Kidney tubule cell (primary cell): ENCODE measurements at regions not wholly inside any gene's neighbourhood (a gene's known extent, or its start where the extent isn't known, plus 50 kb on each side); places are given as distances from the start of the nearest gene placed in this dataset.
"Not testable (repeated sequence)": the region's sequence is repeated elsewhere in the genome, so short reads cannot be mapped to it uniquely, and the experiment has no call there.

Experiments used
- DNase-seq: peaks from one replicate; pipeline ENCODE4 v3.0.0-alpha.2; 2018; ENCODE audit warnings: low spot score

DNA sequence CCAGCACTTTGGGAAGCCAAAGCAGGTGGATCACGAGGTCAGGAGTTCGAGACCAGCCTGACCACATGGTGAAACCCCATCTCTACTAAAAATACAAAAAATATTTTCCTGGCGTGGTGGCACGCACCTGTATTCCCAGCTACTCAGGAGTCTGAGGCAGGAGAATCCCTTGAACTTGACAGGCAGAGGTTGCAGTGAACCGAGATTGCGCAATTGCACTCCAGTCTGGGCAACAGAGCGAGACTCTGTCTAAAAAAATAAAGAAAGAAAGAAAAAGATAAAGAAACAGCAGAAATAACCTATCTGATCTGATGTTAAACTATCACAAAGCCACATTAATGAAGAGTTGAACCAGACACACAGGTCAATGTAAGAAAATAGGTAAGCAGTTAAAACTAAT is 696.2 kb upstream of the SALL3 start:
- not testable (repeated sequence) for DNase-seq

- DNase-seq = no peak
These were observed 686.8 kb upstream of the SALL3 start for GRCh38 chr18:78292618-78293380.

GRCh38 chr18:78293540-78293939 is 686.1 kb upstream of the SALL3 start:
- DNase-seq = no peak

- DNase-seq = peak; percentile 53
These were observed 685.6 kb upstream of the SALL3 start for GRCh38 chr18:78293940-78294541.

GRCh38 chr18:78295262-78295661 is 684.4 kb upstream of the SALL3 start:
- no peak for DNase-seq

DNA sequence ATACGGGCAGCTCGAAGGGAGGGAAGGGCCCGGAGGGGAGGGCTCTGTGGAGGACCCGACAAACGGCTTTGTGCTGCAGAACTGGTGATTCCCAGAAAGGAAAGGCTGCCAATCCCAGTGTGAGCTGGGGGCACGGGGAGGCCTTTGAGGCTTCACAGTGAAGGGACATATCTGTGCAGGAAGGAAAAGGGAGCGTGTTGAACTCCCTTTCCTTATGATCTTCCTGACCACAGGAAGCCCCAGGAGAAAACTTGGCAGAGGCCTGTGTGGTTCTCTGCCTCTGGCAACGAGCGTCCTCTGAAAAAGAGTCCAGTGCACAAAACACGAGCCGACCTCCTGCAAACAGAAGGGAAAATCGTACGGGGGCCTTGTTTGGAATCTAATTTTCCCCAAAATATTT is 683.5 kb upstream of the SALL3 start:
- no peak for DNase-seq

DNA sequence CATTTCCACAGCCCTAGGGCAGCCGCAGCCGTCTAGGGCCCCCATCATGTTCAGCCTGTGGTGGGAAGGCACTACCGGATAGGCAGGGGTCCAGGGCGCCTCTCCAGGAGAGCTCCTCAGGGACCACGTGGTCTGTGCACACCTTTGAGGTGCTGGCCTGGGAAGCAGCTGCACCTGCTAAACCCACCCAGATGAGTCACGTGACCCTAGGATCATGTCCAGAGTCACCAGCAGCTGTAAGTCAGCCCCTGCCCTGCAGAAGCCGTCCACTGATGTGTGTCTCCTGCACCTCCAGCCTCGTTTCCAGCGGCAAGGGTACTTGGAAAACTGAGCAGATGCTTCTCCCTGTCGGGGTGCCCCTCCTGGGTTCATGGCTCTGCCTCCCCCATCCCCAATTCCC is 682.6 kb upstream of the SALL3 start:
- DNase-seq = no peak

GRCh38 chr18:78303519-78304191 is 676.0 kb upstream of the SALL3 start:
- peak; percentile 6 for DNase-seq

DNA sequence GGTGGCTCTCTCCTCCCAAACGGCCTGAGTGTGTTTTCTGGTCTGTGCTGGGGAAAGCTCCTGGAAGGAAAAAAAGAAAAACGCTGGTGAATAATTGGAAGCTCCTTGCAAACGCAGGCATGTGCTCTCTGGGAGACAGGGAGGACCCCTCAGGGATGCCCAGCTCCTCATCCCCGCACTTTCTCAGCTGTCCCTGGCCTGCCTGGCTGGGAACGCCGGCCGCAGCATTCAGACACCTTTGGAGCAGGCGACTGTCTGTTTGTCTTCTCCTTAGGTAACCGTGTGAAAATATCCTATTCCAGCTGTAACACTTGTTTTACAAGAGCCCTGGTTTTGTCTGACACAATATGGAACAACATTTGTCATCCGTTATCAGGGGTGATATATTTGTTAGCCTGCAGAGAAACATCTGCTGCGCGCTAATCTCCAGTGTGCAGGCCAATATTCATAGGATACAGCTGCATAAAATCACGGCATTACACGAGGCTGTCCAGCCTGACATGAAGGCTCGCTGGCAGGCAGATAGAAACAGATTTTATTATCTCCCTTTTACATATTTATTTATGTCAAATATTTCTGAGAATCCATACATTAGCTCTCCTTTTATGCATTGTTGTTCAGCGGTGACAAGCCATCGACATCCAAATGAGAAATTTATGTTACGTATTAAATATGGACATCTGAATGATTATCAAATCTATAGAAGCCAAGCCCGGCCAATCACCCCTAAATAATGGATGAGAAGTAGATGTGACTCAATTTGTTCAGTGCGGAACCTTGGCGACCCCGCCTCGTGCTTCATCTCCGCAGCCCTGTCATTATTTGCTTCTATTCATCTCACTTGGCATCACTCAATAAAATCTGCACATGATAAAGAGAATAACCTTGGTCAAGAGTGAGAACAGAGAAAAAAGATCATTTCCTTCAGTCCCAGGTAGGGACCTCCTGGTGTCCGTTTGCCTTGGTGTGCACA is 675.1 kb upstream of the SALL3 start:
- no peak for DNase-seq

GRCh38 chr18:78305789-78306188 is 673.8 kb upstream of the SALL3 start:
- DNase-seq = no peak

- no peak for DNase-seq
These were observed 670.3 kb upstream of the SALL3 start for GRCh38 chr18:78309307-78309706.

DNA sequence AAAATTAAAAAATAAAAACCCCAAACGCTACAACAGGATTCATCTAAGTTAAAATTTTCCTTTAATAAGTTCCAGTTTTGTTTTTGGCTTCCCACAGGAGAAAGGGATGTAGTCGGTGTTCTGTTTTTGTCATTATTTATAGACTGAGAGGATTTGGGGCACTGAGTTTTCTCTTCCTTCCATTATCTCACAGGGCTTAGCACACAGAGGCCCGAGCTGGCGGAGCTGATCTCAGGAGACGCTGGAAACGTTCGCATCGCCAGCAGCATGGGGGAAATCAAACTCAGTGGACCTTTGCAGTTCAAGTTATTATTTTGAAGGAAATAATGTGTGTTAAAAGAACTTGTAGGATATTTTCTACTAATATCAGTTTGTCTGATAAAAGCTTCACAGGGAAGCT is 669.7 kb upstream of the SALL3 start:
- DNase-seq = no peak

GRCh38 chr18:78319264-78319663 is 660.4 kb upstream of the SALL3 start:
- DNase-seq = no peak

GRCh38 chr18:78319961-78320360 is 659.7 kb upstream of the SALL3 start:
- DNase-seq = no peak

GRCh38 chr18:78321402-78321801 is 658.2 kb upstream of the SALL3 start:
- DNase-seq = no peak

DNA sequence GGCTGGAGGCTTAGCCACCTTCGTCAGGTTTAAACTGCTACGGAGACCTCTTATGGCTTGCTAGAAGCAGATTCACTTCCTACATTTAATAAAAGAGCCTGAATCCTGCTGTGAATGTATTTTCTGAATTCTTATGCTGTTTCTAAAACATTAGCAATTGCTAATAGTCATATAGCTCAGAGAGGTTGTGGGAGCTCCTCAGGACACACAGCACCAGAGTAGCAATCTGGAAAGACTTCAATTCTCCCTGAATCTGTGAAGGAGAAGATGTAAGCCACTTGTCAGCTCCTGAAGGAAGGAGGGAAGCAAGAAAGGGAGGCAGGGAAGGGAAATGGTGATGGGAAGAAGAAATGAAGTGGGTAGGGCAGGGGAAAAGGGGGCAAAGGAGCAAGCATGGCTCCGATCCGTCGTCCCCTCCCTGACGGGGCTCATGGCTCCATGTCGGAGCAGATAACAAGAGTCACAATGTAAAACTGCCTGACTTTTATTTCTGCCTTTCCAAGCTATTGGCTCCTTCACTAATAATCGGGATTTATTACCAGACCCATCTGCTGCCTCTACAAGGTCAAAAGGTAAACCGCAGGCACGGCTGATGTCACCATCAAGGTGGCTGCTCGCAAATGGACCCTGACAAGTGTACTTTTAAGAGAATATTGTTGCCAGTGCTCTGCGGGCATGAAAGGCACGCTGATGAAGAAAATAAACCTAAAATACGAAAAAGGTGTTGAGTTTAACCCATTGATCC is 656.0 kb upstream of the SALL3 start:
- DNase-seq = no peak

- no peak for DNase-seq
These were observed 652.0 kb upstream of the SALL3 start for GRCh38 chr18:78327643-78328042.

- no peak for DNase-seq
These were observed 648.9 kb upstream of the SALL3 start for GRCh38 chr18:78330766-78331165.

DNA sequence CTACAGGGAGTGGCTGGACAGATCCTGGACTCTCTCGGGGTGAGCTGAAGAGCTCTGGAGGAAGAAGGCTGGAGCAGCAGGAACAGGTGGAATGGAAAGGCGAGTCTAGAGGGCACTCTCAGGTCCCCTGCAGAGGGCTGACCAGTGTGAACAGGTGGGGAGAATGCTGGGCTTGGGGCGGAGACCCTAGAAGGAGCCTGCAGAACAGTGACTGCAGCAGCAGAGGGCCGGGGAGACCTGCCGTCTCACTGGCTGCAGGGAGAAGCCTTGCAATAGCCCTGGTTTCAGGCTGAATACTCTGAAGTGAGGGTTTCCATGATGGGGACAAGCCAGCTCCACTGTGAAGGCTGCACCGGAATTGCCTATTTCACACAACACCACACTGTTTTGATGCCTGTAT is 626.7 kb upstream of the SALL3 start:
- no peak for DNase-seq

DNA sequence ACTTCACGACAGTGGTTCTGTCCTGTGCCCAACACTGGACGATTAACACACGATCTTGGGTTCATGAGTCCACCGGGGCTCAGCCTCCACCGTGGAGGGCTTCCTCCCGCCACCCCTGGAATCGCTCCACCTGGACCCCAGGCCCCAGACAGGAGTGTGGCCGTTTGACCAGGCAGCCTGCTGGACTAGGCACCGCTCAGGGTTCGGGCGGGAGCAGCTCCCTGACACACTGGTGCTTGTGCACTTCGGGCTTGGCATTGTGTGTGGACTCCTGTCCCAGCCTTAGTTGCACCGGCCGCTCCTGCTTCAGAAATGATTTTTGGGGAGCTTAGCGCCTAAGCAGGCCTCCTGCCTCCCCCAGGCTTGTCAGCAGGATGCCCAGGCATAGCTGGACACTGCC is 617.4 kb upstream of the SALL3 start:
- DNase-seq = no peak

GRCh38 chr18:78363556-78364387 is 615.8 kb upstream of the SALL3 start:
- DNase-seq = no peak
